Stimulated activated memory B cell treated with anti-CD40 and anti-IgM and Interleukin-4, amounts not matched to agents 10 μg/mL and 1 μg/mL and 100 μg/mL, for 72 hours (primary cell): ENCODE measurements at regions not wholly inside any gene's neighbourhood (a gene's known extent, or its start where the extent isn't known, plus 50 kb on each side); places are given as distances from the start of the nearest gene placed in this dataset.

Source experiments
- ATAC-seq: fragments of 150-1000 bp; cut with Tn5 transposase; 2 replicates; pipeline ENCODE4 v1.10.0; 2021
- H3K27ac Mint-ChIP-seq: one replicate; pipeline ENCODE4 v1.8.0; 2022; ENCODE audit warnings: mild to moderate bottlenecking, mixed read lengths
- H3K27me3 Mint-ChIP-seq: one replicate; pipeline ENCODE4 v1.8.0; 2022; ENCODE audit warnings: mixed read lengths
- H3K36me3 Mint-ChIP-seq: one replicate; pipeline ENCODE4 v1.8.0; 2022; ENCODE audit warnings: mixed read lengths
- H3K4me1 Mint-ChIP-seq: one replicate; pipeline ENCODE4 v1.8.0; 2022; ENCODE audit warnings: mixed read lengths
- H3K4me3 Mint-ChIP-seq: one replicate; pipeline ENCODE4 v1.8.0; 2022; ENCODE audit warnings: mild to moderate bottlenecking, moderate library complexity, mixed read lengths
- H3K9me3 Mint-ChIP-seq: one replicate; pipeline ENCODE4 v1.8.0; 2022; ENCODE audit warnings: mixed read lengths

GRCh38 chr16:54344646-54345630 is 58.4 kb upstream of the IRX3 start:
- Mint-ChIP-seq H3K4me3 (no peak overlapping the region), H3K27ac (no peak overlapping the region), H3K9me3 (no peaks in the 10 kb centered on the region), H3K36me3 (no peaks in the 10 kb centered on the region), H3K27me3 (no peaks in the 10 kb centered on the region), H3K4me1 (no peaks in the 10 kb centered on the region)
- no peak for ATAC-seq

- Mint-ChIP-seq H3K4me1 (no peaks in the 10 kb centered on the region), H3K27me3 (no peaks in the 10 kb centered on the region), H3K27ac (no peak overlapping the region), H3K9me3 (peaks cover 3% of the 10 kb centered on the region), H3K36me3 (no peaks in the 10 kb centered on the region), H3K4me3 (no peak overlapping the region)
- ATAC-seq, result no peak
Measured at GRCh38 chr16:54342966-54343365, 56.4 kb upstream of the IRX3 start.

- Mint-ChIP-seq H3K4me1 (no peaks in the 10 kb centered on the region), H3K9me3 (peaks cover 3% of the 10 kb centered on the region), H3K36me3 (no peaks in the 10 kb centered on the region), H3K27ac (no peak overlapping the region), H3K27me3 (no peaks in the 10 kb centered on the region), H3K4me3 (no peak overlapping the region)
- no peak for ATAC-seq
Measured at GRCh38 chr16:54341892-54342776, 55.5 kb upstream of the IRX3 start.

GRCh38 chr16:54340531-54340930 is 53.9 kb upstream of the IRX3 start:
- Mint-ChIP-seq H3K9me3 (peaks cover 6% of the 10 kb centered on the region), H3K27ac (no peak overlapping the region), H3K4me3 (no peak overlapping the region), H3K4me1 (no peaks in the 10 kb centered on the region), H3K36me3 (no peaks in the 10 kb centered on the region), H3K27me3 (no peaks in the 10 kb centered on the region)
- no peak for ATAC-seq

GRCh38 chr16:54336631-54337204 is 50.1 kb upstream of the IRX3 start:
- Mint-ChIP-seq H3K4me3 (no peak overlapping the region), H3K4me1 (no peaks in the 10 kb centered on the region), H3K9me3 (peaks cover 6% of the 10 kb centered on the region), H3K27me3 (no peaks in the 10 kb centered on the region), H3K36me3 (no peaks in the 10 kb centered on the region), H3K27ac (no peak overlapping the region)
- no peak for ATAC-seq
